Stimulated activated CD4-positive, alpha-beta T cell treated with anti-CD3 and anti-CD28 coated beads, TNF-alpha, amount 100 ng/mL, for 4 hours (primary cell): ENCODE measurements at regions not wholly inside any gene's neighbourhood (a gene's known extent, or its start where the extent isn't known, plus 50 kb on each side); places are given as distances from the start of the nearest gene placed in this dataset.

ENCODE experiments used
- DNase-seq, 3 experiments: peaks; one replicate each; pipeline ENCODE4 v3.0.0-alpha.2; 2020; ENCODE audit warnings: low read depth in 3 of 3

GRCh38 chr12:126668961-126669360, 1598.0 kb upstream of the TMEM132C start:
- no peak for DNase-seq

GRCh38 chr12:126676434-126676833, 1590.5 kb upstream of the TMEM132C start:
- DNase-seq, result no peak

GRCh38 chr12:126681676-126682075, 1585.3 kb upstream of the TMEM132C start:
- DNase-seq, result no peak

- DNase-seq, result no peak
These were observed 1582.3 kb upstream of the TMEM132C start for GRCh38 chr12:126684703-126685102.

- DNase-seq, result no peak
These were observed 1581.3 kb upstream of the TMEM132C start for GRCh38 chr12:126685636-126686035.

GRCh38 chr12:126688556-126688955, 1578.4 kb upstream of the TMEM132C start:
- DNase-seq, result no peak

GRCh38 chr12:126700096-126700495, 1566.9 kb upstream of the TMEM132C start:
- no peak for DNase-seq

GRCh38 chr12:126704609-126705008, 1562.4 kb upstream of the TMEM132C start:
- no peak for DNase-seq

GRCh38 chr12:126706300-126706699, 1560.7 kb upstream of the TMEM132C start:
- no peak for DNase-seq

- DNase-seq, result no peak
These were observed 1558.5 kb upstream of the TMEM132C start for GRCh38 chr12:126708492-126708896.

GRCh38 chr12:126718365-126718764, 1548.6 kb upstream of the TMEM132C start:
- no peak for DNase-seq

- DNase-seq, result no peak
These were observed 1546.9 kb upstream of the TMEM132C start for GRCh38 chr12:126719912-126720705.

- DNase-seq, result no peak
These were observed 1540.3 kb upstream of the TMEM132C start for GRCh38 chr12:126726481-126727217.

- no peak for DNase-seq
These were observed 1539.5 kb upstream of the TMEM132C start for GRCh38 chr12:126727218-126728075.

GRCh38 chr12:126734296-126734695, 1532.7 kb upstream of the TMEM132C start:
- DNase-seq, result no peak

GRCh38 chr12:126734710-126735109, 1532.3 kb upstream of the TMEM132C start:
- DNase-seq, result no peak

GRCh38 chr12:126741536-126742240, 1525.3 kb upstream of the TMEM132C start:
- DNase-seq, result no peak

GRCh38 chr12:126742241-126742641, 1524.7 kb upstream of the TMEM132C start:
- no peak for DNase-seq

GRCh38 chr12:126747530-126748149, 1519.3 kb upstream of the TMEM132C start:
- peak in 2 of 3 experiments; percentile 13 to 32 for DNase-seq

GRCh38 chr12:126752021-126752420, 1514.9 kb upstream of the TMEM132C start:
- DNase-seq, result no peak

GRCh38 chr12:126757326-126757725, 1509.6 kb upstream of the TMEM132C start:
- no peak for DNase-seq
